ENCODE measurements at regions not wholly inside any gene's neighbourhood (a gene's known extent, or its start where the extent isn't known, plus 50 kb on each side); places are given as distances from the start of the nearest gene placed in this dataset.

DNA sequence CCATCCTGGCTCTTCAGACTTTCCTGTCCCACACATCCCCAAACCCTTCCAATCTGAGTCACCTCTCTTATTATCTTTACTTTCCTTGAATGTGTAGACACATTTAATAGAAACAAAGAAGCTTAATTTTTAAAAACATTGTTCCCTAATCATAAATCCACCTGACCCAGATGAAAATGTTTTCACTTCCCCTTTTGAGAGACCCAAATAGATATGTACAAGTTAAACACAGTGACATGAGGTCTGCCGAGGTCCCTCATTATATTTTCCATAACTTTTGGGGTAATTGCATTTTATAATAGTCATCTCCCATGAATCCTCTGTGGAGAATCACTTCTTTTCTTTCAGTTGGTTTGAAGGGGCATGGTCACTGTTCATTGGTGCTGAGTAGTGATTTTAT lies 191.1 kb downstream of the GRIN2B start:
- no peak overlapping the region for H3K4me2 ChIP-seq (ENCODE audit: low read length)
- no peaks in the 10 kb centered on the region for H3K9me3 ChIP-seq (ENCODE audit: insufficient read depth, low read depth, low read length)
- no CpG with 5 or more reads among the region's 1 CpG for WGBS (ENCODE audit: extremely low coverage, insufficient coverage, insufficient read length)
- H3K79me1 ChIP-seq (ENCODE audit: low read length) = no peaks in the 10 kb centered on the region
- no peak overlapping the region for H2AK5ac ChIP-seq (ENCODE audit: low read length)
- no peak overlapping the region for H3K9ac ChIP-seq (ENCODE audit: low read length)
- H2AFZ ChIP-seq (ENCODE audit: insufficient read depth, low read length, poor library complexity) = no peak overlapping the region
- DNase-seq = no peak
- H2BK5ac ChIP-seq (ENCODE audit: low read depth, low read length, poor library complexity) = no peak overlapping the region
- no peaks in the 10 kb centered on the region for H3K36me3 ChIP-seq (ENCODE audit: control insufficient read depth in 1 of 2, insufficient read depth in 2 of 2, low read length in 2 of 2)
- H3K4ac ChIP-seq (ENCODE audit: low read depth, low read length) = no peak overlapping the region
- H2BK120ac ChIP-seq (ENCODE audit: insufficient read depth, low read length, poor library complexity) = no peak overlapping the region
- H3K27ac ChIP-seq (ENCODE audit: low read depth, low read length) = no peak overlapping the region
- no peak overlapping the region for H4K12ac ChIP-seq (ENCODE audit: low read depth, low read length)
- no peak overlapping the region for H3K18ac ChIP-seq (ENCODE audit: low read length)
- H3K23ac ChIP-seq (ENCODE audit: low read length) = no peak overlapping the region
- no peaks in the 10 kb centered on the region for H3K79me2 ChIP-seq (ENCODE audit: control insufficient read depth, insufficient read depth, low read length, poor library complexity)
- no peak overlapping the region for H2BK12ac ChIP-seq (ENCODE audit: low read length)
- no peak overlapping the region for H3K4me3 ChIP-seq (ENCODE audit: low read depth, low read length)
- no peak overlapping the region for H4K91ac ChIP-seq (ENCODE audit: low read depth, low read length)
- no peaks in the 10 kb centered on the region for H3K4me1 ChIP-seq (ENCODE audit: control insufficient read depth in 1 of 2, insufficient read depth in 2 of 2, low read length in 2 of 2)
- no peaks in the 10 kb centered on the region for H3K27me3 ChIP-seq (ENCODE audit: insufficient read depth, low read length)
- H3K14ac ChIP-seq (ENCODE audit: low read length) = no peak overlapping the region
- no peak overlapping the region for H4K8ac ChIP-seq (ENCODE audit: low read depth, low read length)

DNA sequence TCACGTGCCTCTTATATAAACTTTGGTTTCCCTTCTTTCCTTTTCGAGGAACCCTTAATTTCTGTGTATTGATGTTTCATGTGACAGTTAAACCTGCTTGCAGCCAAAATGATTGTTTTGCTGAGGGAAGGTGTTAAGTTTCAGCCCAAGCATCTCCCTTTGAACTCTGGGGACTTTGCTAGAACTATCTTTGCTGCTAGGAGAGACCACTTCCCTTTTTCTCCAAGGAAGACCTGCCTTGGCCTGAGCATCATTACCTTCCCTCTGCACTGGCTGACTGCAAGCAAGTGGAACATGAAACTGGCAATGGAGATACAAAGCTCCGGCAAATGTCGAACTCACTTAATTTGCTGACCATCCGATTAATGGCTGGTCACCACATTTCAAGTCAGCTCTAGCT lies 192.8 kb downstream of the GRIN2B start:
- Histone ChIP-seq H3K4ac (ENCODE audit: low read depth, low read length) (no peak overlapping the region), H3K27me3 (ENCODE audit: insufficient read depth, low read length) (no peaks in the 10 kb centered on the region), H3K4me3 (ENCODE audit: low read depth, low read length) (no peak overlapping the region), H3K36me3 (ENCODE audit: control insufficient read depth in 1 of 2, insufficient read depth in 2 of 2, low read length in 2 of 2) (no peaks in the 10 kb centered on the region), H4K91ac (ENCODE audit: low read depth, low read length) (no peak overlapping the region), H3K9ac (ENCODE audit: low read length) (no peak overlapping the region), H3K9me3 (ENCODE audit: insufficient read depth, low read depth, low read length) (no peaks in the 10 kb centered on the region), H3K79me2 (ENCODE audit: control insufficient read depth, insufficient read depth, low read length, poor library complexity) (no peaks in the 10 kb centered on the region), H3K18ac (ENCODE audit: low read length) (no peak overlapping the region), H2AFZ (ENCODE audit: insufficient read depth, low read length, poor library complexity) (no peak overlapping the region), H2BK5ac (ENCODE audit: low read depth, low read length, poor library complexity) (no peak overlapping the region), H3K14ac (ENCODE audit: low read length) (no peak overlapping the region), H3K4me1 (ENCODE audit: control insufficient read depth in 1 of 2, insufficient read depth in 2 of 2, low read length in 2 of 2) (no peaks in the 10 kb centered on the region), H2BK12ac (ENCODE audit: low read length) (no peak overlapping the region), H2AK5ac (ENCODE audit: low read length) (no peak overlapping the region), H3K23ac (ENCODE audit: low read length) (no peak overlapping the region), H2BK120ac (ENCODE audit: insufficient read depth, low read length, poor library complexity) (no peak overlapping the region), H3K27ac (ENCODE audit: low read depth, low read length) (no peak overlapping the region), H4K12ac (ENCODE audit: low read depth, low read length) (no peak overlapping the region), H3K4me2 (ENCODE audit: low read length) (no peak overlapping the region), H3K79me1 (ENCODE audit: low read length) (no peaks in the 10 kb centered on the region), H4K8ac (ENCODE audit: low read depth, low read length) (no peak overlapping the region)
- DNase-seq = no peak
- no CpG with 5 or more reads among the region's 5 CpGs for WGBS (ENCODE audit: extremely low coverage, insufficient coverage, insufficient read length)

- WGBS (ENCODE audit: extremely low coverage, insufficient coverage, insufficient read length) = no CpG with 5 or more reads among the region's 5 CpGs
Observed at GRCh38 chr12:13786646-13787045, 194.8 kb downstream of the GRIN2B start.

GRCh38 chr12:13784504-13784903 lies 196.9 kb downstream of the GRIN2B start:
- Histone ChIP-seq H3K14ac (ENCODE audit: low read length) (no peak overlapping the region), H2BK12ac (ENCODE audit: low read length) (no peak overlapping the region), H3K27me3 (ENCODE audit: insufficient read depth, low read length) (no peaks in the 10 kb centered on the region), H4K8ac (ENCODE audit: low read depth, low read length) (no peak overlapping the region), H2BK120ac (ENCODE audit: insufficient read depth, low read length, poor library complexity) (no peak overlapping the region), H2AFZ (ENCODE audit: insufficient read depth, low read length, poor library complexity) (no peak overlapping the region), H3K4me2 (ENCODE audit: low read length) (no peak overlapping the region), H3K79me2 (ENCODE audit: control insufficient read depth, insufficient read depth, low read length, poor library complexity) (no peaks in the 10 kb centered on the region), H3K18ac (ENCODE audit: low read length) (no peak overlapping the region), H3K4me3 (ENCODE audit: low read depth, low read length) (no peak overlapping the region), H3K27ac (ENCODE audit: low read depth, low read length) (no peak overlapping the region), H3K4ac (ENCODE audit: low read depth, low read length) (no peak overlapping the region), H3K23ac (ENCODE audit: low read length) (no peak overlapping the region), H3K4me1 (ENCODE audit: control insufficient read depth in 1 of 2, insufficient read depth in 2 of 2, low read length in 2 of 2) (no peaks in the 10 kb centered on the region), H4K12ac (ENCODE audit: low read depth, low read length) (no peak overlapping the region), H3K9ac (ENCODE audit: low read length) (no peak overlapping the region), H3K79me1 (ENCODE audit: low read length) (no peaks in the 10 kb centered on the region), H2BK5ac (ENCODE audit: low read depth, low read length, poor library complexity) (no peak overlapping the region), H4K91ac (ENCODE audit: low read depth, low read length) (no peak overlapping the region), H2AK5ac (ENCODE audit: low read length) (no peak overlapping the region), H3K9me3 (ENCODE audit: insufficient read depth, low read depth, low read length) (no peaks in the 10 kb centered on the region), H3K36me3 (ENCODE audit: control insufficient read depth in 1 of 2, insufficient read depth in 2 of 2, low read length in 2 of 2) (no peaks in the 10 kb centered on the region)
- DNase-seq = no peak
- WGBS (ENCODE audit: extremely low coverage, insufficient coverage, insufficient read length) = no CpG with 5 or more reads among the region's 1 CpG

More at GRCh38 chr12:13786646-13787045, 194.8 kb downstream of the GRIN2B start:
- no peak overlapping the region for H3K23ac ChIP-seq (ENCODE audit: low read length)
- no peak overlapping the region for H3K18ac ChIP-seq (ENCODE audit: low read length)
- no peak overlapping the region for H3K27ac ChIP-seq (ENCODE audit: low read depth, low read length)
- H3K36me3 ChIP-seq (ENCODE audit: control insufficient read depth in 1 of 2, insufficient read depth in 2 of 2, low read length in 2 of 2) = no peaks in the 10 kb centered on the region
- H3K4ac ChIP-seq (ENCODE audit: low read depth, low read length) = no peak overlapping the region
- no peak overlapping the region for H4K12ac ChIP-seq (ENCODE audit: low read depth, low read length)
- H3K4me2 ChIP-seq (ENCODE audit: low read length) = no peak overlapping the region
- no peak for DNase-seq
- no peak overlapping the region for H4K91ac ChIP-seq (ENCODE audit: low read depth, low read length)
- no peak overlapping the region for H2BK120ac ChIP-seq (ENCODE audit: insufficient read depth, low read length, poor library complexity)
- H2BK5ac ChIP-seq (ENCODE audit: low read depth, low read length, poor library complexity) = no peak overlapping the region
- H3K79me1 ChIP-seq (ENCODE audit: low read length) = no peaks in the 10 kb centered on the region
- H4K8ac ChIP-seq (ENCODE audit: low read depth, low read length) = no peak overlapping the region
- H3K27me3 ChIP-seq (ENCODE audit: insufficient read depth, low read length) = no peaks in the 10 kb centered on the region
- no peaks in the 10 kb centered on the region for H3K9me3 ChIP-seq (ENCODE audit: insufficient read depth, low read depth, low read length)
- no peaks in the 10 kb centered on the region for H3K4me1 ChIP-seq (ENCODE audit: control insufficient read depth in 1 of 2, insufficient read depth in 2 of 2, low read length in 2 of 2)
- H2BK12ac ChIP-seq (ENCODE audit: low read length) = no peak overlapping the region
- no peaks in the 10 kb centered on the region for H3K79me2 ChIP-seq (ENCODE audit: control insufficient read depth, insufficient read depth, low read length, poor library complexity)
- no peak overlapping the region for H3K14ac ChIP-seq (ENCODE audit: low read length)
- H2AK5ac ChIP-seq (ENCODE audit: low read length) = no peak overlapping the region
- no peak overlapping the region for H2AFZ ChIP-seq (ENCODE audit: insufficient read depth, low read length, poor library complexity)
- no peak overlapping the region for H3K4me3 ChIP-seq (ENCODE audit: low read depth, low read length)
- H3K9ac ChIP-seq (ENCODE audit: low read length) = no peak overlapping the region
